ENCODE measurements at regions not wholly inside any gene's neighbourhood (a gene's known extent, or its start where the extent isn't known, plus 50 kb on each side); places are given as distances from the start of the nearest gene placed in this dataset.

DNA sequence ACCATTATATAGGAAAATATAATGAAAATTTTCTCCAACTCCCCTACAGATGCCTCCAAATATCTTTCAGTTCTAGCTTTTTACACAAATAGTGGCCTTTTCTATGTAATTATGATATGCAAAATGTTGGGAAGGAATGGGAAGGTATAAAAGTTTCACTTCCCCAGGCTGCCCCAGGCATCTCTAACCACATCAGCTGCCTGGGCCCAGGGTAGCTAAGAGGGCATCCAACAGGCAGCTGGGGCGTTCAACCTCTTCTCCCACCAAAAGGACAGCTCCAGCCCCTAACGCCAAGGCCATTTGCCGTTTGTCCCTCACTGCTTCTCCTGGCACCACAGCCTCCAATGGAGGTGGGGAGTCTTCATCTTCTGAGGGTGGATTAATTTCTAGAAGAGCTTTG lies 188.1 kb upstream of the TSC22D2 start:
- Histone ChIP-seq H3K27me3 (no peaks in the 10 kb centered on the region), H3K27ac (no peak overlapping the region)
- DNase-seq (ENCODE audit: low spot score in 2 of 2), result no peak

DNA sequence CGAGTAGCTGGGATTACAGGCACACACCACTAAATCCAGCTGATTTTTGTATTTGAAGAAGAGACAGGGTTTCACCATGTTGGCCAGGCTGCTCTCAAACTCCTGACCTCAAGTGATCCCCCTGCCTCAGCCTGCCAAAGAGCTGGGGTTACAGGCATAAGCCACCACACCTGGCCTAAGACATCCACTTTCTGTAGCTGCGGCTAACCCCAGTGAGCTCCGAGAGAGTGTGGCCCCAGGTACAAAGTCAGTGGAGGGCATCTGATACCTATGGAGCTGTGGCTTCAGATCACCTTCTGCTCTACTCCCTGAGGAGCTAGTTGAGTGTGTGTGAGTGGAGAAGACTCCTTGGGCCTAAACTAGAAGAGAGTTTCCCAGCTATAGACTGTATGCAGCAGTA lies 189.3 kb upstream of the TSC22D2 start:
- Histone ChIP-seq H3K4me1 (peaks cover 5 to 10% of the 10 kb centered on the region in 2 donors), H3K27me3 (no peaks in the 10 kb centered on the region), H3K9me3 (no peaks in the 10 kb centered on the region), H3K36me3 (no peaks in the 10 kb centered on the region), H3K4me3 (no peak overlapping the region), H3K27ac (no peak overlapping the region)
- intact Hi-C loops (cut with DNase I), result loop anchor here (5.0 kb wide), 2 partner anchors 33 to 128 kb away; no protein-coding TSS in a partner anchor
- TF ChIP-seq, protein P1, sequence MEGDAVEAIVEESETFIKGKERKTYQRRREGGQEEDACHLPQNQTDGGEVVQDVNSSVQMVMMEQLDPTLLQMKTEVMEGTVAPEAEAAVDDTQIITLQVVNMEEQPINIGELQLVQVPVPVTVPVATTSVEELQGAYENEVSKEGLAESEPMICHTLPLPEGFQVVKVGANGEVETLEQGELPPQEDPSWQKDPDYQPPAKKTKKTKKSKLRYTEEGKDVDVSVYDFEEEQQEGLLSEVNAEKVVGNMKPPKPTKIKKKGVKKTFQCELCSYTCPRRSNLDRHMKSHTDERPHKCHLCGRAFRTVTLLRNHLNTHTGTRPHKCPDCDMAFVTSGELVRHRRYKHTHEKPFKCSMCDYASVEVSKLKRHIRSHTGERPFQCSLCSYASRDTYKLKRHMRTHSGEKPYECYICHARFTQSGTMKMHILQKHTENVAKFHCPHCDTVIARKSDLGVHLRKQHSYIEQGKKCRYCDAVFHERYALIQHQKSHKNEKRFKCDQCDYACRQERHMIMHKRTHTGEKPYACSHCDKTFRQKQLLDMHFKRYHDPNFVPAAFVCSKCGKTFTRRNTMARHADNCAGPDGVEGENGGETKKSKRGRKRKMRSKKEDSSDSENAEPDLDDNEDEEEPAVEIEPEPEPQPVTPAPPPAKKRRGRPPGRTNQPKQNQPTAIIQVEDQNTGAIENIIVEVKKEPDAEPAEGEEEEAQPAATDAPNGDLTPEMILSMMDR (IDR thresholded peaks at IDR 0.05), result no peak
- DNase-seq (ENCODE audit: low spot score in 2 of 2), result no peak

More for the DNA sequence above, 188.1 kb upstream of the TSC22D2 start:
- Histone ChIP-seq H3K4me1 (peaks cover 5 to 10% of the 10 kb centered on the region in 2 donors), H3K4me3 (no peak overlapping the region), H3K36me3 (no peaks in the 10 kb centered on the region), H3K9me3 (no peaks in the 10 kb centered on the region)
- intact Hi-C loops (cut with DNase I), result loop anchor here (2.0 kb wide), 1 partner anchor 275 kb away; no protein-coding TSS in a partner anchor
- TF ChIP-seq, protein P1 (IDR thresholded peaks at IDR 0.05), result no peak

DNA sequence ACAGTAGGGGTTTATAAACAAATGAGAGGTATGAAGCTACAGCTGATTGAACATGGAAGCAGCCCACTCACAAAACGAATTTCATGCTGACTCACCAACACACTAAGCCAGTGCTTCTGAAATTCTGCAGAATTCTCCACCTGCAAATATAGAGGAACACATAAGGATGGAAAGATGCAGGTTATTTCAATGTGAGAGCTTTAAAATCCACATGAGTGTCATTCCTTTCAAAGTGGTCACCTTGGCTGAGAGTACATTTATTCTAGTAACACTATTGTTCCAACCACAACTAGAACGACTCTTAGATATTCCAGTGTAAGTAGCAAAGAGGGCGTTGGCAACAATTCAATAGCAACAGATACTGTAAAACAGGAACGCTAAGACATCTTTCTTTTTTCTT lies 189.9 kb upstream of the TSC22D2 start:
- intact Hi-C loops (cut with DNase I), result loop anchor here (5.0 kb wide), 2 partner anchors 34 to 129 kb away; no protein-coding TSS in a partner anchor
- Histone ChIP-seq H3K9me3 (no peaks in the 10 kb centered on the region), H3K4me3 (no peak overlapping the region), H3K27ac (no peak overlapping the region), H3K4me1 (peaks cover 5 to 10% of the 10 kb centered on the region in 2 donors), H3K36me3 (no peaks in the 10 kb centered on the region), H3K27me3 (no peaks in the 10 kb centered on the region)
- TF ChIP-seq, protein P1 (IDR thresholded peaks at IDR 0.05), result no peak
- no peak for DNase-seq (ENCODE audit: low spot score in 2 of 2)

- H3K4me1 ChIP-seq, result peaks cover 5 to 10% of the 10 kb centered on the region in 2 donors
Observed at GRCh38 chr3:150217691-150218090, 190.4 kb upstream of the TSC22D2 start.

DNA sequence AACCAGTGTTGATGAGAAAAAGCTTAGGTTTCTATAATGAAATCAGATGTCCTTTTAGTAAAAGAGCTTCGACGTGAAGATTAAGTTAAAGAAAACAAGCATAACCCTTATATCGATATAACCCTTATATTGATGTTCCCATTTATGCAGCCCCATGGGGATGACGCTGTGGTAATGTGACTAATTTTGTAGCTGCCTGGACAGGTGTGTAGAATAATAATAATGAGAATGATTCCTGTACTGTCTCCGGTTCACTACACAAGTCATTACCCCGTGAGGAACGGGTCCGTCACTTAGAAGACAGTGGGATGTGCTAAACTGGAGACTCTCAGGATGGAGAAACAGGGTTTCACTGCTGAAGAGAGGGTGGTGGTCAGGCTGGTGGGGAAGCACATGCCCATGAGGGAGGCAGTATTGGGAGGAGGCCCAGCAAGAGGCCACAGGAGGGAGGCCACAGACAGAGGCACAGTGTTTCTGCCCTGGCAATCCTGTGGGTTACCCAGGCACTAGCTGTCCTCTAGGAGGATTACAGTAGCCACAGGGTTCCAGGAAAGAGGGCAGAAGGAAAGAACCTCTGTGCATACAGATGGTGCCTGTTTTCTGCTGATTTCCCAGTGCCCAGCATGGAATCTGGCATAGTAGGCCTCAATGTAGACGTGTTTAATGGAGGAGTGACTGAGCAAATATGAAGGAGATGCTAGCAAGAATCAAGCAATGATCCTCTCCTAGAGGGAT lies 191.1 kb upstream of the TSC22D2 start:
- Histone ChIP-seq H3K36me3 (no peaks in the 10 kb centered on the region), H3K9me3 (no peaks in the 10 kb centered on the region), H3K4me1 (peaks cover 5 to 10% of the 10 kb centered on the region in 2 donors), H3K27me3 (no peaks in the 10 kb centered on the region), H3K27ac (peak overlapping the region; percentile 75 to 80), H3K4me3 (peak overlapping the region in 1 of 2 donors; percentile 39)
- intact Hi-C loops (cut with DNase I), result loop anchor here (2.0 to 5.0 kb wide), 3 partner anchors 35 to 246 kb away; partner anchors contain the start of gene PFN2
- no peak for DNase-seq (ENCODE audit: low spot score in 2 of 2)
- TF ChIP-seq, protein P1 (IDR thresholded peaks at IDR 0.05), result no peak

More at GRCh38 chr3:150217691-150218090, 190.4 kb upstream of the TSC22D2 start:
- Histone ChIP-seq H3K27me3 (no peaks in the 10 kb centered on the region), H3K4me3 (no peak overlapping the region), H3K9me3 (no peaks in the 10 kb centered on the region), H3K36me3 (no peaks in the 10 kb centered on the region), H3K27ac (no peak overlapping the region)
- TF ChIP-seq, protein P1 (IDR thresholded peaks at IDR 0.05), result no peak
- intact Hi-C loops (cut with DNase I), result loop anchor here (2.0 to 5.0 kb wide), 3 partner anchors 35 to 247 kb away; partner anchors contain the start of gene PFN2
- no peak for DNase-seq (ENCODE audit: low spot score in 2 of 2)

Data from ascending aorta (tissue), 2 donors.